Psoas muscle (tissue), 7 donors: ENCODE measurements at regions not wholly inside any gene's neighbourhood (a gene's known extent, or its start where the extent isn't known, plus 50 kb on each side); places are given as distances from the start of the nearest gene placed in this dataset.

Source experiments
- ATAC-seq, 4 donors: fragments of 200-7000 bp; cut with Tn5 transposase; one replicate each; pipeline ENCODE4 v1.9.1; 2020; ENCODE audit warnings: moderate library complexity in 3 of 4, mild to moderate bottlenecking in 2 of 4
- DNase-seq, 2 donors: peaks; one replicate each; pipeline ENCODE4 v3.0.0-alpha.2; 2020
- H3K27ac ChIP-seq: fragments of 200-600 bp; one replicate; pipeline ENCODE4 v1.8.0; 2022
- H3K27me3 ChIP-seq, 3 donors: fragments of 200-600 bp in 1 of 3; one replicate each; pipeline versions ENCODE4 v1.6.1 to v1.8.0; 2013 to 2022; ENCODE audit warnings: low read length in 2 of 3, mild to moderate bottlenecking in 2 of 3, moderate library complexity in 1 of 3; ENCODE audit not compliant: insufficient read depth in 3 of 3
- H3K36me3 ChIP-seq, 2 donors: fragments of 200-600 bp in 1 of 2; one replicate each; pipeline versions ENCODE4 v1.6.1 to v1.8.0; 2013 to 2022; ENCODE audit warnings: low read depth in 1 of 2, mild to moderate bottlenecking in 1 of 2, moderate library complexity in 1 of 2; ENCODE audit not compliant: insufficient read depth in 1 of 2
- H3K4me1 ChIP-seq: fragments of 200-600 bp; one replicate; pipeline ENCODE4 v1.8.0; 2022
- H3K4me3 ChIP-seq: fragments of 200-600 bp; one replicate; pipeline ENCODE4 v1.8.0; 2022; ENCODE audit warnings: mild to moderate bottlenecking
- H3K9me3 ChIP-seq: fragments of 200-600 bp; one replicate; pipeline ENCODE4 v1.8.0; 2022
- WGBS, 3 donors: extraction: QIAGEN DNeasy Blood & Tissue Kit; methylation state at CpG; one replicate each; pipeline versions ENCODE4 v1.1.6 to v1.1.7; 2013; 5-methylcytosine and 5-hydroxymethylcytosine counted together
- intact Hi-C, 2 donors: fragments of 100-400 bp; cut with DNase I; formaldehyde crosslinking; loops; one replicate each; pipeline versions ENCODE4 v1.11.0 to v1.14.2; 2022
- TF ChIP-seq, protein P1 (sequence below): fragments of 200-600 bp; IDR thresholded peaks from one replicate; pipeline ENCODE4 v1.8.0; 2022; ENCODE audit warnings: antibody characterized with exemption
- donor health status: healthy with polysubstance abuse.
- donor health status: DM: no; HTN: no; CAD: no; lungs with moderate emphysema.
- donor health status: Bipolar disorder and iron deficiency.
- donor health status: healthy.
- donor health status: DM: yes; HTN: yes; CAD: no.
- donor health status: DM: no; HTN: no; CAD: no.
- donor health status: DM: yes; HTN: yes; CAD: no.

DNA sequence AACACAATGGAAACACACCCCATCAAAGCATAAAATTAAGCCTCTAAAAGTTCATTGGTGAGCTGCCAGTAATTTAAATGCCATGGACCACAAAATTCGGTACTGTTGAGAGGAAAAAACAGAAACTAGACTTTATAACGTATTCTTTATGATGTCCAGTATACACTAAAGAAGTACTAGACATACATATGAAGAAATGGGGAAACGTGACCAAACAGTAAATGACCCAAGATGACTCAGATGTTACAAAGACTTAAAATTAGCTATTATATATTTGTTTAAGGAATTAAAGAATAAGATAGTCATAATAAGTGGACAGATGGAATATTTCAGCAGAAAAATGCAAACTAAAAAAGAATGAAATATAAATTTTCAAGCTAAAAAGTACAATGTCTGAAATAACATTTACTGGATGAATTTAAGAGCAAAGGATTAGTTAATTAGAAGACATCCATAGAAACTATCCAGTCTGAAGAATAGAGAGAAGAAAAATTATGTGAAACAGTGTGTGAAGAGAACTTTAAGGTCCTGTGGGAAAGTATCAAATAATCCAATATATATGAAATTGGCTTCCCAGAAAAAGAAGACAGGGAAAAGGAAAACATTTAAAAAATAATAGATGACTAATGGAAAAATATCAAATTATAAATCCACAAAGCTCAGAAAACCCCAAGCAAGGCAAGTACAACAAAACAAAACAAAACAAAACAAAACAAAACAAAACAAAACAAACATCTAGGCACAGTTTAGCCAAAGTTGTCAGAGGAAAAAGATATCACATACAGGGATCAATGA, 69.4 kb downstream of the SAMD9 start:
- TF ChIP-seq, protein P1, sequence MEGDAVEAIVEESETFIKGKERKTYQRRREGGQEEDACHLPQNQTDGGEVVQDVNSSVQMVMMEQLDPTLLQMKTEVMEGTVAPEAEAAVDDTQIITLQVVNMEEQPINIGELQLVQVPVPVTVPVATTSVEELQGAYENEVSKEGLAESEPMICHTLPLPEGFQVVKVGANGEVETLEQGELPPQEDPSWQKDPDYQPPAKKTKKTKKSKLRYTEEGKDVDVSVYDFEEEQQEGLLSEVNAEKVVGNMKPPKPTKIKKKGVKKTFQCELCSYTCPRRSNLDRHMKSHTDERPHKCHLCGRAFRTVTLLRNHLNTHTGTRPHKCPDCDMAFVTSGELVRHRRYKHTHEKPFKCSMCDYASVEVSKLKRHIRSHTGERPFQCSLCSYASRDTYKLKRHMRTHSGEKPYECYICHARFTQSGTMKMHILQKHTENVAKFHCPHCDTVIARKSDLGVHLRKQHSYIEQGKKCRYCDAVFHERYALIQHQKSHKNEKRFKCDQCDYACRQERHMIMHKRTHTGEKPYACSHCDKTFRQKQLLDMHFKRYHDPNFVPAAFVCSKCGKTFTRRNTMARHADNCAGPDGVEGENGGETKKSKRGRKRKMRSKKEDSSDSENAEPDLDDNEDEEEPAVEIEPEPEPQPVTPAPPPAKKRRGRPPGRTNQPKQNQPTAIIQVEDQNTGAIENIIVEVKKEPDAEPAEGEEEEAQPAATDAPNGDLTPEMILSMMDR: no peak
- Histone ChIP-seq H3K36me3 (no peaks in the 10 kb centered on the region), H3K27me3 (no peaks in the 10 kb centered on the region), H3K9me3 (no peaks in the 10 kb centered on the region), H3K4me3 (no peak overlapping the region), H3K27ac (no peak overlapping the region), H3K4me1 (no peaks in the 10 kb centered on the region)
- intact Hi-C loops: no loop called here
- 40 to 59% (median 55%) methylated on average over 3 of the region's 3 CpGs for WGBS, 3 donors
- ATAC-seq (no peak), DNase-seq (no peak)

DNA sequence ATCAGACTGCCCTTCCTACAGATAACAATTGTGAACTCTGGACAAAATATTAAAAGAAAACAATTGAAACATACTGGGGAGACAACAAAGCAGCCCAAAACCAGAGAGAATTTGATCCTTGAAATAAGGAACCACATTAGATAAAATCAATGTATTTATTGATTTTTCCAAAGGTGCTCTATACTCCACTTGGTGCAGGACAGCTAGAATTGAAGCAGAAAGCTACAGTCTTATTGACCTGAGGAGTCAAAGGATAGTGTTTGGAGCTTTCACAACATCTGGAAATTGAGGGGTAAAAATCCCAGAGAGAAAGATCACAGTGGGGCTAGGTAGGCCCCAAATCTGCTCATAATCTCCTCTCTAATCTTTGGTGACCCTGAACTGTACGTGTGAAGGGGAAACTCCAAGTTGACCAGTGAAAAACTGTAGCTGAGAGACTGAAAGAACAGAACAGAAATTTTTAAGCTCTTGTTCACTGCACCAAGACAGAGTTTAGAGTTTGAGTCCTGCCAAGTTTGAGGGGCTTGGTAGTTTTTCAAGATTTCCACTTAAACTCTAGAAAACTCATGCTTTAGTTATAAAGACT, 70.2 kb downstream of the SAMD9 start:
- H3K27me3 ChIP-seq: no peaks in the 10 kb centered on the region
- no peaks in the 10 kb centered on the region for H3K9me3 ChIP-seq
- no peak for DNase-seq
- H3K27ac ChIP-seq: no peak overlapping the region
- no peaks in the 10 kb centered on the region for H3K4me1 ChIP-seq
- intact Hi-C loops: no loop called here
- 68 to 82% (median 69%) methylated on average over 1 of the region's 1 CpG for WGBS, 3 donors
- TF ChIP-seq, protein P1: no peak
- H3K4me3 ChIP-seq: no peak overlapping the region
- ATAC-seq: no peak
- H3K36me3 ChIP-seq: no peaks in the 10 kb centered on the region

DNA sequence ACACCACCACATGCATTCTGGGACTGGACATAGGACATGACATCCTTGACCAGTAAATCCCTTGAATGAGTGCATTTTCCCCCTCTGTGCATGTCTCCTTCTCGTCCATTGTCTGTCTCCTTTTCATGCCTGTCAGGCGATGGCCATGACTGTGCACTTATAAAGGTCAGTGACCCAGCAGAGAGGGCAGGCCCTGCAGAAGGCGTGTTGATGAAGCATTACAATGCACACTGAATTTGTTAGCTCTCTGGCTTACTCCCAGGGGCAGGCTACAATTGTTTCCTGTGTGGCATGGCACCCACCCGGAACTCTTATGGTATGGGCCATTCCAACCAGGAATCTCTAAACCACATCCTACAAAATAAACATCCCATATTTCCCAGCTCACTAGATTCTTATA, 71.1 kb downstream of the SAMD9 start:
- Histone ChIP-seq H3K9me3 (no peaks in the 10 kb centered on the region), H3K27me3 (no peaks in the 10 kb centered on the region), H3K36me3 (no peaks in the 10 kb centered on the region), H3K27ac (no peak overlapping the region), H3K4me1 (no peaks in the 10 kb centered on the region), H3K4me3 (no peak overlapping the region)
- 59 to 67% (median 61%) methylated on average over 4 of the region's 4 CpGs for WGBS, 3 donors
- TF ChIP-seq, protein P1: no peak
- ATAC-seq (no peak), DNase-seq (no peak)
- intact Hi-C loops: no loop called here

DNA sequence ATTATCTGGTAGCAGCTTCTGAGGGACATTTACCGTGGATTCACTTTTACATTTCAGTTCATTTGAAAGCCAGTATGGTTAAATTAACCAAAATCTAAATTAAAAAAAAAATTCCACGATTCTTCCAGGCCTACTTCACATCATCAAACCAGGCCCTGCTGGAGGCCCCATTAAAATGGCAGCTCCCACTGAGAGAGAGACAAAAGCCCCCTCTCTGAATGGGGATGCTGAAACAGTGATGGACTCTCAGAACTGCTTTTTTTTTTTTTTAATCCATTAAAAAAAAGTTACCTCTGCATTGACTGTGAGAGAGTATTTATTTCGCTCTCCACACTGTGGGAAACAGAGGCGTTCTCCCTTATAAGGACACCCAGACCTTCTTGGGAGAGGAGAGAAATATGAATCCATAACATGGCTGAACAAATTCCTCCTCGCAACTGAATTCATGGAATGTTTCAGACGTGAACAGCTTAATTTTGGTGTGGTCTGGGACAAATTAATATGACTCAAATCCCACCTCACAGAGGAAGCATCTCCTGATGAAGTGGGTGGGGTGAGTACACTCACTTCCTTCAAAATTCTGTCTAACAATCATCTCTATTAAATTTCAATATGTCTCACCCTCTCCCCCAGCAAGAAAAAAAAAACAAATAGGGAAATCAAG, 73.5 kb downstream of the SAMD9 start:
- H3K36me3 ChIP-seq: no peaks in the 10 kb centered on the region
- no peak overlapping the region for H3K27ac ChIP-seq
- H3K4me1 ChIP-seq: no peaks in the 10 kb centered on the region
- ATAC-seq (no peak), DNase-seq (no peak)
- H3K9me3 ChIP-seq: no peaks in the 10 kb centered on the region
- H3K4me3 ChIP-seq: no peak overlapping the region
- TF ChIP-seq, protein P1: no peak
- WGBS, 3 donors: 66 to 75% (median 72%) methylated on average over 6 of the region's 6 CpGs
- no peaks in the 10 kb centered on the region for H3K27me3 ChIP-seq
- intact Hi-C loops: no loop called here
